Hippocampal formation (tissue), 2 donors: ENCODE measurements at regions not wholly inside any gene's neighbourhood (a gene's known extent, or its start where the extent isn't known, plus 50 kb on each side); places are given as distances from the start of the nearest gene placed in this dataset.
"Not testable (repeated sequence)": the region's sequence is repeated elsewhere in the genome, so short reads cannot be mapped to it uniquely, and the experiment has no call there.

Source experiments
- DNase-seq, 2 donors: peaks; one replicate each; lab custom pipeline; 2025; lab: John Stamatoyannopoulos, UW

DNA sequence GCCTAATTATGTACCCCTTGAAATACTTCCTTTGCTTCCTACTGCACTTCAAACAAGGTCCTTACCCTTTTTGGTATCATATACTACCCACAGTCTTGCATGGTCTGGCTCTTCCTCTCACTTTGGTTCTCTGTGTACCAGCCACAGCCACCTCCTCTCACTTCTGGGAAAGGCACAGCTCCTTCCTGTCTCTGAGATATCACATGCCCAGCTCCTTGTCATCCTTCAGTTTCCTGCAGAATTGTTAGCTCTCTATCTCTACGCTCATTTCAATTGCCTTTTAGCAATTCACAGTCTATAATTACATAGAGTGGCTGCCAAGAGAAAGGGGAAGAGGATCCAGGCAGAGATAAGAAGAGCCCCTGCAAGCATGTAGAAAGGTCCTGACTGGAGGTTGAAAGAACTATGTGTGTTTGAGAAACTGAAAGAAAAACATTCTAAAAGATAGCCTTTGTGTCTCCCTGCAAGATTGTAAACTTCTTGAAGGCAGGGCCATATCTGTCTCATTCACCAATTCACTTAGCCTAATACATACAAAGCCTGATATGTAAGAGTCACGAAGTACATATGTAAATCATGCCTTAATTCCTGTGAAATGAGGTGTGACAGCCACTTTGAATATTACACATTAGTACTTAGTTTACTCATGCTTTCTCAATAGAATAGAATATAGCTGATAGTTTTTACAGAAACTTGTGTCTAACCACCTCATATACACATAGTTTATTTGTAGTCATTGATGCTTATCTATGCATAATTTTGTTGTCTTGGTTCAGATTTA is 933.1 kb downstream of the DIAPH3 start:
- no peak for DNase-seq

DNA sequence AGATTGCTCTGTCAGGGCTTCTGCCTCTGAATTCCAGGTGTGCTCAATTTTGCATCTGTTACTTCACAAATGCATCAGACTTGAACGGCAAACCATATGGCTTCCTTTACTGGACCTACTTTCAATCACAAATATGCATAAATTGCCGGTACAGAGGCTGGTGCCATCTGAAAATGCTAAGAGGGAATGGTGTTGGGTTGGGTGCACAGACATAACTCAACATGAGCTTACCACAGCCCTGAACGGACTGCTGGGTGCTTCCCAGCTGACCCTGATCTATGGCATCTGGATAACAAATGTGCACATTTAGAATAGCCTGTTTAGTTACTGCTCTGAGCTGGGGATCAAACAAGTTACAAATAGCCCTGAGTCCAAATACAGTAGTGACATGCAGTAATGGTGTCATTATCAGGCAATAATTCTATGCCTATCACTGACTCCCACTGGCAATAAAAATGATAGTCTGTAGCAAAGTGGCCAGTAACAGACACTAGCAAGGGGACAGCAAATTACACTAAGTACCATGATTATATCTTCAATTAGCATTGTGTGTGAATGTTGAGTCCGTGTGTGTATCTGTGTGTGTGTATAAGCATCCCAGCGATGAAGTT is 927.3 kb downstream of the DIAPH3 start:
- no peak for DNase-seq

DNA sequence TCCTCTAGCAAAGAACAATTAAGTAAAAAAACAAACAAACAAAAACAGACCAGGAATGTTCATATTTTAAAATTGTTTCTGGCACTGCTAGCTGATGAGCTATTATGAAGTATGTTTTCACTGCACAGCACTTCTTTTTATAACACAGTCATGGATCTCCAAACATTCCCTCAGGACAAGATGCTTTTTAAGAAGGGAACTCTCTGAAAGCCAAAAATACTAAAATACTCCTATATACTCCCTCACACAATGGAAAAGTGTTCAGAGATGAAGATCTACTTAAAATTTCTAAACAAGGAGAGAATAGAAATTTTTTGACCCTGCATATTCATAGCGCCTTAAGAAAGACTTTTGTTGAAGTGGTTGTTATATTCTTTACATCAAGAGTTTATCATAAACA is 926.8 kb downstream of the DIAPH3 start:
- DNase-seq: no peak

DNA sequence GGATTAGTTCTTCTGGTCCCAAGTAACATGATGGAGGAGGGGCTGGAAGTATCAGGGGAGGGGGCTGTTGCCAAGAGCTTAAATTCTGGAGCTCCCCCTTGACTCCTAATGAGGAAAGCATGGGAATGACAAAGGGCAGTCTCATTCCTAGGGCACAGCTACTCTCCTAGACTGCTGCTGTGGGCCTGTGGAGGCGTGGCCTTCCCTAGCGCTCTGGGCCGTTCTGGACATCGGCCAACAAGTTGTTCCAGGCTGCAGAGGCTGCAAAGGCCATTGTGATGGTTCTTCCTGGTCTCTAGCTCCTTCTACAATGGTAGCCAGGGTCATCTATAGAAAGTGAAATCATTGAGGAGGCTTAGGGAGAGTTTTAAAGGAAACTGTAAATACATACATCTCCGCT is 916.6 kb downstream of the DIAPH3 start:
- DNase-seq: peak in 1 of 2 donors; percentile 38

DNA sequence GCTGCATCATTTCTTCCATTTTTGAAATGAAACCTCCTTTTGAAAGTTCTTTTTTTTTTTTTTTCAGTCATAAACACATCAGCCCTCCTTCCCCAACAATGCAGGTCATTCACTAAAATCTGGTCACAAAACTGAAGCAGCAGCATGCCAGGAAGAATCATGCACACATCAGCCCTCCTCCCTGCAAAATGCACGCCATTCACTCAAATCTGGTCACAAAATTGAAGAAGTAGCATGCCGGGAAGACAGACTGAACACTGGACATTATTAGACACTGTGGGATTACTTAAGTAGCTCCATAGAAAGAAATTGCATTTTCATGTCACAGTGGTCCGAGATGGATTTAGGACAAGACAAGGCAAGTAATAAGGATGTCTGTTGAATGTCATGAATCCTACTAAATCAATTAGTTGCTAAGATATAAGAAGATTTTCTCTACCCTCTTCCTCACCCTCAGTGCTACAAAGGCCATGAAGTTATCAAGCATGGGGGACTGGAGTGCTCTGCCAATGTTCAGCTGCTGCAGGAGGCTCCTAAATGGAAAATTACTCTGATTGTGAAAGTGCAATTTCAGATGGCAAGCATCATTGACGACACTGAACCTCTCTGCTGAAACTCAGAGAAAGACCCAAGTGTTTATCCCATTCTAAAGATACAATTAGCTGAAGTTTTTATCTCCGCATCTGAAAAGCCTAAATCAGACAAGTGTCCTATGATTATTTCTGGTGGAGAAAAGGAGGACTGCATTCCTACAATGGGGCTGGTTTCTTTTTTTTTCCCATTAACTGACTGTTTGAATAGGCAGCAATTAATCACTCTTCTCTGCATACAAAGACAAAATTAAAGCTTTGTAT is 913.2 kb downstream of the DIAPH3 start:
- no peak for DNase-seq

DNA sequence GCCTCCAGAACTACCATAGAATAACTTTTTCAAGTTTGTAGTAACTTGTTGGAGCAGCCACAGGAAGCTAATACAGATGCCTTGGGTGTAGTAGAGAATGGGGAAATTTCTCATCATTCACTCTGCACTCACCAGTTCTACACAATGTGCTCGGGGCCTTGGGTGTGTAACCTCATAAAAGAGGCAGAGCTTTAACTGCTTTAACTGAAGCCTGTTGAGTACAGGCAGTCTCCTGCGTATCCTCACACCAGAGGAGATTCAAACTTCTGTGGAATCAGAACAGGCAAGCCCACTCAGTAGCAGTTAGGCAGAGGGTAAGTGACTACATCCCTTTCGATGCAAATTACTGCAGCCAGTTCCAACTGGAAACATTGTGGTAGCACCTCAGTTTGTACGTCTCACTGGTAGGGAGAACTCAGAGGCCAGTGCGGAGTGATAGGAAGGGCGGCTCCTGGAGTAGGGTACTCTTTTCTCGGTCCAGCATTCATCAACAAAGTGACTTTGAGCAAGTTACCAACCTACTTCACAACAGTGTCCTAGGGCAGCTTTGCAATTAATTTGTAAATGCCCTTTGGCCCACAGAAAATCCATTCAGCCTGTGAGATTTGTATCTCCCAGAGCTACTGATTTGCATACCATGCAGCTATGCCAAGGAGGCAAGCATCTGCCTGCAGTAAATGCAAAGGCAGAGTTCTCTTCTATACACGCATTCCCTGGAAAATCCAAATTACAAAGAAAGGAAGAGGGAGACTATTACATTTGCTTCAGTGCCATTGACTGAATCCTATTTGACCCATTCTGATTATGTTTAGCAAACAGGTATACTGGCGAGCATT is 904.3 kb downstream of the DIAPH3 start:
- no peak for DNase-seq

DNA sequence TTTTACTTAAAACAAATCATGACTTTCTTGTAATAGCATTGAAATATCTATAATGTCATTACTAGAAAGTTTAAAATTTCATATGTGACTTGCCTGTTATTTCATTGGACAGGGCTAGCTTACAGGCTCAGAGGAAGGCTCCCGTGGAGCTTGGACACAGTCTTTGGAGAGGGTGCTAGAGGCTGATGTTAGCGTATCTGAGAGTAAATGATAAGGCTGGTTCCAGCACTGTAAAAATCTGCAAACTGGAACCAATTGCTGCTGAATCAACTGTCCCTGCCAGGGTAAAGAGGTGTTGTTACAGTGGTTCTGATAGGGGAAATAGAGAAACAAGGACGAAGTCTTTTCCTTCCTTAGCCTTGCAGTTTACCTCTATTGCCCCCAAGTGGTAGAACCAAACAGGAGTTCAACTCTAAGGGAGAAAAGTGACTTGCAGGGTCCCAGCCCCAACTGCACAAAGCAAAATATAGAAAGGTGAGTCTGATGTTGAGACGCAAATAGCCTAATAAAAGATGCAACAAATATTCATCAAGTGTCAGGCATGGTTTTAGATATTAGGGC is 901.7 kb downstream of the DIAPH3 start:
- DNase-seq: peak in 1 of 2 donors; percentile 27

DNA sequence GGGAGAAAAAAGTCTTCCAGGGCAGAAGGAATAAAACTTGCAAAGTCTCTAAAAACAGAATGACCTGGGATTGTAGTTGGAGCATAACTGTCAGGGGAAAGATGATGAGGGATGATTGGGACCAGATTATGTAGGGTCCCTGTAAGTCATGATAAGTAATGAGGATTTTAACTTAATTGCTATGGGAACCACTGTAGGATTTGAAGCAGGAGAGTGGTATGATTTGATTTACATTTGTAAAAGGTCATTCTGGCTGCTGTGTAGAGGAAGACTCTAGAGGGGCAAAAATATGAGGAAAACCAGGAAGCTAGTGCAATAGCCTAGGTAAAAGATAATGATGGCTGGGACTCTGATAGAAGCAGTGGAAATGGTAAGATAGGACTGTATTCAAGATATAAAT is 900.2 kb downstream of the DIAPH3 start:
- no peak for DNase-seq

DNA sequence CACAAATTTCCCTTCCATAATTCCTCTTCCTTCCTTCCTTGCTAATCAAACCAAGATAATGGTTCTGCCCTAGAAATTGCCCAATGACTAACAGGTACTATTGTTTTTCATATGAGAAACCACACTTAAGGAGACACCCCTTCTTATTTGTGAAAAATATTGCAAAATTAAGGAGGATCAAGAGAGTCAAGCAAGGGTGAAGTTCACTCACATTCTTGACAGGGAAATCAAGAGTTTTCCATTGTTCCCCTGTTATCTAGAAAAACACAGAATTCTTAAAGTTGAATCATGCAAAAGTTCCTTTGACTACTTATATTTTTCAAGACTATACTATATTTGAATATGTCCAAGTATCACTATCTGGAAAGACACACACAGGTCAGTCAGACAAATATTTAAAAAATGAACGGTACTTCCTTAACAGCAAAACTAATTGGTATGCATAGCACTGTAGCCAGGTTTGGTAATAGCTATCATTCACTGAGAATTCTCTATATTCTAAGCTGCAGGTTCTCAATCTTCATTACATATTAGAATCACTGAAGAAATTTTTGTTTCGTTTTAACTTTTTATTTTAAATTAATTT is 897.2 kb downstream of the DIAPH3 start:
- DNase-seq: no peak

DNA sequence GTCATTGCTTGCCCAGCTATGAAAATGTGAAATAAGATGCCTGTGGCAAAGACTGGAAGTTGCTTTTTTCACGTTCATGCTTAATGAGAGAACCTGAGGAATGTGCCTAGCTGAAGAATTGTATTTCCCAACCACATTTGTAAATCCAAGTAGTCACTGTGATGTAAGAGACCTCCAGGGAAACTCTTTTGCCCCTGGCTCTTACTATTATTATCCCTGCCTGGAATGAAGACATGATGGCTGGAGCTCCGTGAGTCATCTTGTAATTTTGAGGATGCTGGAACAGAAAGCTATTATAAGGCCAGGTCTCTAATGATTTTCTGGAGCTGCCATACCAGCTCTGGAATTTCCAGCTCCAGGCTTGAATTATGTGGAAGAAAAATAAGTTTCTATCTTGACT is 894.3 kb downstream of the DIAPH3 start:
- no peak for DNase-seq

DNA sequence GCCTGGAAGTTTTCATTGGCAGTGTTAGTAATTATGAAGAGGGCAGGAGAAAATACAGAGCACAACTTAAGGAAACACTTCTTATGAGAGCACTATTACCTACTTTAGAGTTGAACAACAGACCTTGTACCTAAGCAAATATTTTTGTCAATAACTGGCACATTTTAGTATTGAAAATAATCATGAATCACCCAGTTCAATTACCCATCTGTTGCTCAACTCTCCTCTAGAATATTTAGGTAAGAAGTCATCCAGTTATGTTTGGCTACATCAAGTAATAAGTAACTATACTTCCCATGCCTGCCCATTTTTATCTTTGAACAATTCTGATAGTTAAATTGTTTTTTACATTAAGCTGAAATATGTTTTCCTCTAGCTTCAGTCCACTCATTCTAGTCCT is 893.4 kb downstream of the DIAPH3 start:
- no peak for DNase-seq

DNA sequence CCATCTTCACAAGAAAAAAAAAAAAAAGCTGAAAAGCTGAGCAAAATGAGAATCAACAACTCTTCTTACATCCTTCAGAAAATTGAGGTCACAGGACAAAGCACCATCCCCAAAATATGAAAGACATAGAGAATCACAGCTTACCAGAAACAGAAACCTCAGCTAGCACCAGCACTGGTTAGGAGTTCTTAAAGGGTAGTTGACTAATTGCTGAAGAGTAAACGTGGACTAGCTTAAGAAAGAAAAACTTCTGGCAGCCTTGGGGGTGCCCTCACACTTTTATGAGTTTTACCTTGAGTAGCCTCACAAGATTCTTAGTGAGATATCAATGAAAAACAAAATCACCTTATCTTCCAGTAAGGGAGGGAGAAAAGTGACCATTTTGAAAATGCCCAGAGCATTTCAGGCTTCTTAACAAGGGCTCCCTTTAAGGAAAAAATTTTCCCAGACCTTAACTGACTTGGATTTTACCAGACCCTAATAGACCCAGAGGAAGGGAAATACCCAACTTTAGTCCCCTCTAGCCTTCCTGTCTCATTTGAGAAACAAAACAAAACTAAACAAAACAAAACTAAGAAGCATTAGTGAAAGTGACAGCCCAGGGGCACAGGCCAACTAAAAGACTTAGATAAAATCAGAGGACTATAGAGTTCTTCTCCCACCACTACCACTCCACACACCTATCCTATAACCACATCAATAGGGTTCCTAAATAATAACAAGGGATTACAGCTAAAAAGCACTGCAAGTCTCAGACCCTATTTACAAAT is 888.6 kb downstream of the DIAPH3 start:
- no peak for DNase-seq

DNA sequence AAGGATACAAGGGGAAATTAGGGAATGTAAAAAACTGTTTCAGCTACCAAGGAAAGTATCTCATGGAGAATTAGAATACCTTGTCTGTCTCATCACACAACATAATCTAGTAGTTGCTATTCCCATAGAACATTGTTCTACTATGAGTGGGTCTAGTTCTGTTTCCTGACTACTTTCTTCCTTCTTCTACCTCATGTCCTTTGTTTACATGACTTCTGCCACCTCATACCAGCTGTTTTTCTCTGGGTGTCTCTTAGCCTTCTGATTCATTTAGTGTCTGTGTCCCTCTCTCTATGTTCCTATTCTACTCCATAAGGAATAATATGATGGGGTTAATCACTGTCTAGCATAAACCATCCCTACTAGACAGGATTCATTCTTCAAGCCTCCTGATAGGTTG is 887.3 kb downstream of the DIAPH3 start:
- no peak for DNase-seq

DNA sequence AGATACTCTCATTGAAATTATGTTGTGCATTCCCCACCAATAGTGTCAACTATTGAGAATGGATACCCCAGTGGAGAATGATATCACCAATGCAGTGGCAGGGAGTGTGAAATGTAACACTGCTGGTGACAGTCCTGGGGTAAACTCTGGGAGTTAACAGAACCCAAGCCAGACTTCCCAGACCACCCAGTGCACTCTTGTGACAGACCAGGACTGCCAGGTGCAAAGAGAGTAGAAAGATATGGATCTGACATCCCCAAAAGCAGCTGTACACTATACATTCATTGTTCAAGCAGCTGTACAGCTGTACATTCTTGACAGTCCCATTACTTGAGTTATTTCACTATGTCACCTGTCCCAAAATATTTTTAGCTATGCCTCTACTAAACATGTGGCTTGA is 886.6 kb downstream of the DIAPH3 start:
- no peak for DNase-seq

DNA sequence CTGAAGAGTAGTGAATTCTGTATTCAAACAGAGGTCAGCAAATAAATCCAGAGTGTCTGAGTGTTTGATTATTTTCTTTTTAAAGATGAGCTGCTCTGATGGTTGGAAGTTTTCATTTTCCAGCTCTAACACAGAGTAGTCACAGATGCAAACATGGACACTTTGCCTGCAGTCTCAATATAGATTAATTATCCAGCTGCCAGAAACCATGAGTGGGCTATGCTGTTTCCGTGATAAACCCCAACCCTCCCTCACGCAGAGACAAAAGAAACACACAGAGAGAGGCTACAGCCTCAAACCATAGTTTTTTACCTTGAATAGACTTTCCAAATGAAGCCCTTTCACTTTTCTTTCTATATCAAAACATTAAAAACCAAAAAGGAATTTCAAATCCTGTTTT is 884.7 kb downstream of the DIAPH3 start:
- DNase-seq: no peak

DNA sequence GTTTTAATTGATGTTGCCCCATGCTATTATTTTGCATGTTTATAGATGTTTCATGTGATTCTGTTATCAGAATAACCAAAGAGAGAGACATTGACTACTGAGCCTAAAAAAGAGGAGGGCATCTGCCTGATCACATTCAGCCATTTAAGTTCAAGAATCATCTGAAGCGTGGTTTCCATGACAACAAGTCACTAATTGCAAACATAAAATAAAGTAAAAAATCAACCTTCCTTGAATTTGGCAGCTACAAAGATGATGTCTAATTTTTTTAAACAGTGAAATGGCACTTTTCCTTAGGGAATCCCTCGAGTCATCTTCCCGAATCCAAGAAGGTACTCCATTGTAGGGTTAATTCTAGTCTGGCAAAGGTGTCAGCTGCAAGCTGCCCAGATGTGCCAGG is 884.2 kb downstream of the DIAPH3 start:
- DNase-seq: peak in 1 of 2 donors; percentile 13

DNA sequence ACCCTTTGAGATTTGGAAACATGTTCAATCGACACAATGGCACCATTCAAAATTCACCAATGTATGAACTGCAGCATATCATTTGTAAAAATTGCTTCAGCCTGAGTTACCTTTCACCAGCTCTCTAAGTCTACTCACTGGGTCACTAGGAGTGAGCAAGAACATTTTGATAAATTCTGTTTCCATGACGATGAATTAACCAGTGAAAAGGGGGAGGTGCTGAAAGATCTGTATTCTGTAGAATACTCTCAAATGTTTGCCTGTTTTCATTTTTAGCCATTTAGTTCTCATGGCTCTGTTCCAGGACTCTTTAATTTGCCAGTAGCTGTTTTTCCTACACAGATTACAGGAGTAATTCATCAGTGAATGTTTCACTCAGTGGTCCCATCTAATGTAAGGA is 883.4 kb downstream of the DIAPH3 start:
- no peak for DNase-seq

DNA sequence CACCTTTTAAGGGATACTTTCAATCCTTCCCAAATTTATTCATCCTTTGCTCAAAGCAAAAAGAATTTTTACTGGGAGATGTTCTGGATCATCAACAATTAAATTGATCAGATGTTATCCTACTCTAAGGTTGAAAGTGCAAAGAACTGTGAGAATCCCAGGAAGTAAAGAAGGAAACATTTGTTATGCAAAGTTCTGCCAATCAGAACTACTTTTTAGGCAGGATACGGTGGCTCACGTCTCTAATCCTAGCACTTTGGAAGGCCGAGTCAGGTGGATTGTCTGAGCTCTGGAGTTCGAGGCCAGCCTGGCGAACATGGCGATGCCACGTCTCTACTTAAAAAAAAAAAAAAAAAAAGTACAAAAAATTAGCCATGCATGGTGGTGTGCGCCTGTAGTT is 882.3 kb downstream of the DIAPH3 start:
- no peak for DNase-seq

DNA sequence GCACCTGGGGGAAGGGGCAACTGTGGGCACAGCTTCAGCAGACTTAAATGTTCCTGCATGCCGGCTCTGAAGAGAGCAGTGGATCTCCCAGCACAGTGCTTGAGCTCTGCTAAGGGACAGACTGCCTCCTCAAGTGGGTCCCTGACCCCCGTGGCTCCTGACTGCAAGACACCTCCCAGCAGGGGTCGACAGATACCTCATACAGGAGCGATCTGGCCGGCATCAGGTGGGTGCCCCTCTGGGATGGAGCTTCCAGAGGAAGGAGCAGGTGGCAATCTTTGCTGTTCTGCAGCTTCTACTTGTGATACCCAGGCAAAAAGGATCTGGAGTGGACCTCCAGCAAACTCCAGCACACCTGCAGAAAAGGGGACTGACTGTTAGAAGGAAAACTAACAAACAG is 871.5 kb downstream of the DIAPH3 start:
- not testable (repeated sequence) for DNase-seq

DNA sequence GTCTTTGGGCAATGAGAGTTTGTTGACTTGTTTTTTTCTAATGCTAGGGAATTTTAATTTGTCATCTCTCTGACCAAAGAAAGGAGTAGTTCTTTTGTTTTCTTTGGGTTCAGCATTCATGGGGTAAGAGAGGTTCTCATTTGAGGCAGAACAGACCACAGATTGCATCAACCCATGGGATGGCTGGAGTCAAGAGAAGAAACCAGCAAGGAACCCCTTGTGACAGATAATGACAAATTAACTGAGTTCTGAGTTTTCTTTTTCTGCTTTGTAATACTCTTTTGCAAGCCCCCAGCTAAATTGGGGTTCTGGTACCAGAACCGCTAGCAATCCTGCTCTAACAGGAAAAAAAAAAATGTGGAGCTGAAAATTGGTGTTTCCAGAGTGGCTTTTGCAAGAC is 864.1 kb downstream of the DIAPH3 start:
- no peak for DNase-seq
